H9 (cell line): ENCODE measurements at regions not wholly inside any gene's neighbourhood (a gene's known extent, or its start where the extent isn't known, plus 50 kb on each side); places are given as distances from the start of the nearest gene placed in this dataset.

Source experiments
- DNase-seq: peaks from one replicate; pipeline ENCODE4 v3.0.0-alpha.2; 2017
- H2AFZ ChIP-seq: one replicate; pipeline ENCODE4 v1.6.1; 2013; ENCODE audit warnings: mild to moderate bottlenecking, low read length, control low read depth, moderate library complexity
- H2AK5ac ChIP-seq: 2 replicates; pipeline ENCODE4 v1.6.1; 2013; ENCODE audit warnings: low read length, control low read depth, mixed read lengths; ENCODE audit not compliant: insufficient read length
- H2BK120ac ChIP-seq: one replicate; pipeline ENCODE4 v1.6.1; 2013; ENCODE audit warnings: low read depth, mild to moderate bottlenecking, low read length, control low read depth, inconsistent platforms; ENCODE audit not compliant: poor library complexity, severe bottlenecking
- H2BK12ac ChIP-seq: 2 replicates; pipeline ENCODE4 v1.6.1; 2013; ENCODE audit warnings: low read length, control low read depth, mixed read lengths, low read depth; ENCODE audit not compliant: insufficient read length
- H2BK15ac ChIP-seq: 2 replicates; pipeline ENCODE4 v1.6.1; 2013; ENCODE audit warnings: low read depth, low read length, control low read depth
- H2BK20ac ChIP-seq: one replicate; pipeline ENCODE4 v1.6.1; 2013; ENCODE audit warnings: low read depth, mild to moderate bottlenecking, low read length, control low read depth, inconsistent platforms; ENCODE audit not compliant: poor library complexity, severe bottlenecking
- H2BK5ac ChIP-seq: 2 replicates; pipeline ENCODE4 v1.6.1; 2013; ENCODE audit warnings: low read length, control low read depth, mixed read lengths; ENCODE audit not compliant: insufficient read length
- H3K14ac ChIP-seq: 2 replicates; pipeline ENCODE4 v1.6.1; 2013; ENCODE audit warnings: low read length, control low read depth; ENCODE audit not compliant: insufficient read depth
- H3K18ac ChIP-seq: 2 replicates; pipeline ENCODE4 v1.6.1; 2013; ENCODE audit warnings: low read depth, mild to moderate bottlenecking, mixed read lengths, low read length, control low read depth; ENCODE audit not compliant: insufficient read length
- H3K23ac ChIP-seq: 2 replicates; pipeline ENCODE4 v1.6.1; 2013; ENCODE audit warnings: low read length, control low read depth, mixed read lengths, low read depth; ENCODE audit not compliant: insufficient read length
- H3K23me2 ChIP-seq: 2 replicates; pipeline ENCODE4 v1.6.1; 2013; ENCODE audit warnings: low read depth, mild to moderate bottlenecking, mixed read lengths, low read length, control low read depth; ENCODE audit not compliant: insufficient read length, poor library complexity, severe bottlenecking
- H3K27ac ChIP-seq: 2 replicates; pipeline ENCODE4 v1.5.1; 2013; ENCODE audit warnings: low read length, control low read depth, mixed read lengths, low read depth; ENCODE audit not compliant: insufficient read length
- H3K27me3 ChIP-seq: 2 replicates; pipeline ENCODE4 v1.6.1; 2013; ENCODE audit warnings: low read length, control low read depth, inconsistent platforms; ENCODE audit not compliant: insufficient read depth
- H3K4ac ChIP-seq: 2 replicates; pipeline ENCODE4 v1.6.1; 2013; ENCODE audit warnings: low read depth, mild to moderate bottlenecking, control low read depth, inconsistent platforms, low read length, moderate library complexity
- H3K4me1 ChIP-seq: 2 replicates; pipeline ENCODE4 v1.6.1; 2013; ENCODE audit warnings: low read length, control low read depth, inconsistent platforms; ENCODE audit not compliant: insufficient read depth
- H3K4me2 ChIP-seq: 2 replicates; pipeline ENCODE4 v1.6.1; 2013; ENCODE audit warnings: low read length, control low read depth, mixed read lengths; ENCODE audit not compliant: insufficient read length, insufficient read depth
- H3K56ac ChIP-seq: 2 replicates; pipeline ENCODE4 v1.6.1; 2013; ENCODE audit warnings: low read depth, mild to moderate bottlenecking, mixed read lengths, low read length, control low read depth; ENCODE audit not compliant: insufficient read length
- H3K79me1 ChIP-seq: 2 replicates; pipeline ENCODE4 v1.6.1; 2013; ENCODE audit warnings: low read depth, mild to moderate bottlenecking, moderate library complexity, low read length, control low read depth, inconsistent platforms; ENCODE audit not compliant: insufficient read depth, poor library complexity, severe bottlenecking
- H3K79me2 ChIP-seq: 2 replicates; pipeline ENCODE4 v1.6.1; 2013; ENCODE audit warnings: low read length, control low read depth, inconsistent platforms; ENCODE audit not compliant: insufficient read depth
- H3K9ac ChIP-seq: 2 replicates; pipeline ENCODE4 v1.6.1; 2013; ENCODE audit warnings: low read length, control low read depth, mixed read lengths; ENCODE audit not compliant: insufficient read length; ENCODE audit errors: extremely low read depth
- H3K9me3 ChIP-seq: one replicate; pipeline ENCODE4 v1.6.1; 2013; ENCODE audit warnings: low read depth, low read length, inconsistent platforms; ENCODE audit not compliant: control insufficient read depth
- H3T11ph ChIP-seq: one replicate; pipeline ENCODE4 v1.6.1; 2013; ENCODE audit warnings: mild to moderate bottlenecking, low read length, control low read depth, inconsistent platforms
- H4K20me1 ChIP-seq: one replicate; pipeline ENCODE4 v1.6.1; 2013; ENCODE audit not compliant: control insufficient read depth, insufficient read length, insufficient read depth
- H4K5ac ChIP-seq: 2 replicates; pipeline ENCODE4 v1.6.1; 2013; ENCODE audit warnings: low read depth, mild to moderate bottlenecking, mixed read lengths, low read length, control low read depth; ENCODE audit not compliant: insufficient read length
- H4K8ac ChIP-seq: replicated peaks from 2 replicates; pipeline ENCODE4 v1.6.1; 2013; ENCODE audit warnings: low read length, control low read depth, mixed read lengths, low read depth; ENCODE audit not compliant: insufficient read length
- H4K91ac ChIP-seq: 2 replicates; pipeline ENCODE4 v1.6.1; 2013; ENCODE audit warnings: low read depth, mild to moderate bottlenecking, moderate library complexity, mixed read lengths, low read length, control low read depth; ENCODE audit not compliant: insufficient read length
- H3K27ac Mint-ChIP-seq, 3 experiments: 2 replicates in 2 of 3; 3 replicates in 1 of 3; pipeline ENCODE4 v1.8.0; 2020 to 2021; ENCODE audit warnings: mixed read lengths in 3 of 3, mild to moderate bottlenecking in 1 of 3, moderate library complexity in 1 of 3
- H3K27me3 Mint-ChIP-seq: 2 replicates; pipeline ENCODE4 v1.8.0; 2021; ENCODE audit warnings: low read depth, mild to moderate bottlenecking, moderate library complexity, mixed read lengths
- H3K36me3 Mint-ChIP-seq, 3 experiments: 2 replicates in 2 of 3; 3 replicates in 1 of 3; pipeline ENCODE4 v1.8.0; 2020 to 2021; ENCODE audit warnings: low read depth in 3 of 3, mixed read lengths in 3 of 3; ENCODE audit not compliant: insufficient read depth in 1 of 3
- H3K4me1 Mint-ChIP-seq, 2 experiments: 2 replicates each; pipeline ENCODE4 v1.8.0; 2020; ENCODE audit warnings: mixed read lengths in 2 of 2
- H3K4me3 Mint-ChIP-seq, 2 experiments: 2 replicates in 1 of 2; 3 replicates in 1 of 2; pipeline ENCODE4 v1.8.0; 2020 to 2021; ENCODE audit warnings: mild to moderate bottlenecking in 2 of 2, mixed read lengths in 2 of 2, moderate library complexity in 1 of 2
- H3K9me3 Mint-ChIP-seq, 2 experiments: 2 replicates in 1 of 2; 3 replicates in 1 of 2; pipeline ENCODE4 v1.8.0; 2020; ENCODE audit warnings: mild to moderate bottlenecking in 2 of 2, mixed read lengths in 2 of 2, moderate library complexity in 1 of 2
- CTCF ChIP-seq: fragments of 200-600 bp; sonication (generic); conservative IDR thresholded peaks from 3 replicates; pipeline ENCODE4 v1.8.0; 2021; ENCODE audit warnings: antibody characterized with exemption, mild to moderate bottlenecking
- WGBS: extraction: QIAGEN DNeasy Blood & Tissue Kit; methylation state at CpG from one replicate; pipeline ENCODE4 v1.1.7; 2013; ENCODE audit warnings: missing lambda C conversion rate, low lambda C conversion rate, mixed read lengths; ENCODE audit not compliant: insufficient read length; ENCODE audit errors: extremely low coverage; 5-methylcytosine and 5-hydroxymethylcytosine counted together

GRCh38 chr17:69967910-69968411 lies 107.1 kb upstream of the KCNJ16 start:
- TF ChIP-seq CTCF, result no peak
- no peaks in the 10 kb centered on the region for H3K4me1 Mint-ChIP-seq
- H3K9me3 Mint-ChIP-seq, result no peaks in the 10 kb centered on the region
- Histone ChIP-seq H2BK12ac (no peak overlapping the region), H3K14ac (no peak overlapping the region), H4K8ac (no peak overlapping the region), H3K9me3 (no peaks in the 10 kb centered on the region), H2AFZ (no peak overlapping the region), H3K4me1 (no peaks in the 10 kb centered on the region), H3T11ph (no peak overlapping the region), H3K79me2 (no peaks in the 10 kb centered on the region), H3K56ac (no peak overlapping the region), H4K20me1 (no peaks in the 10 kb centered on the region), H3K4me2 (no peak overlapping the region), H2BK15ac (no peak overlapping the region), H3K4ac (no peak overlapping the region), H3K18ac (no peak overlapping the region), H3K27me3 (no peaks in the 10 kb centered on the region), H4K5ac (no peak overlapping the region), H4K91ac (no peak overlapping the region), H3K79me1 (no peaks in the 10 kb centered on the region), H2AK5ac (no peak overlapping the region), H2BK120ac (no peak overlapping the region), H3K9ac (no peak overlapping the region), H3K23me2 (no peaks in the 10 kb centered on the region), H3K23ac (no peak overlapping the region), H2BK20ac (no peak overlapping the region), H3K27ac (no peak overlapping the region), H2BK5ac (no peak overlapping the region)
- DNase-seq, result no peak
- WGBS, result no CpG with 5 or more reads among the region's 3 CpGs
- no peaks in the 10 kb centered on the region for H3K36me3 Mint-ChIP-seq
- H3K27me3 Mint-ChIP-seq, result no peaks in the 10 kb centered on the region
- H3K4me3 Mint-ChIP-seq, result no peak overlapping the region
- H3K27ac Mint-ChIP-seq, result no peak overlapping the region
